Muscle of arm (tissue), 1 donor: ENCODE measurements at regions not wholly inside any gene's neighbourhood (a gene's known extent, or its start where the extent isn't known, plus 50 kb on each side); places are given as distances from the start of the nearest gene placed in this dataset.
"Not testable (repeated sequence)": the region's sequence is repeated elsewhere in the genome, so short reads cannot be mapped to it uniquely, and the experiment has no call there.

Experiments
- DNase-seq: peaks from one replicate; pipeline ENCODE4 v3.0.0-alpha.2; 2013

DNA sequence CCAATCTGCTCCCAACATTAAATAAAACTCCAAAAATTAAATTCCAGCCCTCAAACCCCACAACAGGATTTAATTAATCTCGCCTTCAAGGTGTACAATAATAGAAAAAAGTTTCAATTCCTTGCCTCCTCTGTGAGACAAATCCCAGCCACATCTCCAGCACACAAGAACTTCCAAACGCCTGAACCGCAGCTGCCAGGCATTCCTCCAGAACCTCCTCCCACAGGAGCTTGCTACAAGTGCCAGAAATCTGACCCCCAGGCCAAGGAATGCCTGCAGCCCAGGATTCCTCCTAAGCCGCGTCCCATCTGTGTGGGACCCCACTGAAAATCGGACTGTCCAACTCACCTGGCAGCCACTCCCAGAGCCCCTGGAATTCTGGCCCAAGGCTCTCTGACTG lies 94.5 kb upstream of the RAB4A start:
- DNase-seq = not testable (repeated sequence)

DNA sequence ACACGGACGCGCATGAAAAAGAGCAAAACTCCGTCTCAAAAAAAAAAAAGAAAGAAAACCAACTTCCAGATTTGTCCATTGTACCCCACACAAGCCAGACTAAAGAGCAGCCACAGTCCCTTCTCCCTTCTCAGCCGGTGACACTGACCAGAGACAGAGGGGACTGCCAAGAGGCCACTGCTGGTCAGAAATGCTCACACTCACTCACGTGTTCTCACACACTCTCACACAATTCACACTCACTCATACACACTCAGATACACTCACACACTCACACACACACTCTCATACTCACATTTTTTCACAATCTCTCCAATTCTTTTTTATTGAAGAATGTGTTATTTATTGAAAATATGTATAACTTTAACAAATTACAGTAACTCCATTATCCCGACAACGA lies 90.8 kb upstream of the RAB4A start:
- no peak for DNase-seq

DNA sequence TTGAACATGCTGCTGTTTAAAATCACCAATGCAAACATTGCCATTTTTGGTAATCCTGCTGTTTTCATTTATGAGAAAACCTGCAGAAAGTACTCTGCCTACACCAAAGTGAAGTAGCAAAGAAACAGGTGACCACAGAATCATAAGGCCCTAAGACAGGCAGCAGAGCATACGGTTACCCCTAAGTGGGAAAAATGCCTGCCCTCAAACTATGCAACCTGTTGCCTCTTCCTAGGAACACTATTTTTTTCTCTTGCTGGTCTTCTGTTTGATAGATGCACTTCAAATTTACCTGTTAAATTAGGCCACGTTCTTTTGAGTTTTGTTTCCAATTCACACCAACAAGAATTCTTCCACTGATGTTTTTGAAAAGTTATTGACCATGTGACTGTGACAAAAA lies 89.5 kb upstream of the RAB4A start:
- DNase-seq = no peak

DNA sequence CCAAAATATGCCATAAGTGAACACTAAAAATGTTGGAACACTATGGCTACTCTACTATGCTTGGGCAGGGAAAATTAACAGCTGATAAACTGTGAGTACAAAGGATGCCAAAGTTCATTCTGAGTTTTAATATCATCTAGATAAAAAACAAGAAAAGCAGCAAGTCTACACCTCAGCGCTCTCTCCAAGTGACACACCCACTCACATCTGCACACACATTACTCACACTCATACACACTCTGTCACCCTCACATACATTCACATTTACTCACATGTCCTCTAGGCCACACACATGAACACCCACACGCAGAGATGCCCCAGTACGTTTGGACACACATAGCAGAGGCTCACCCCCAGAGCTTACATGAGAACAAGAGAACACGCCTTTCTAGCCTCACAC lies 87.3 kb upstream of the RAB4A start:
- DNase-seq = no peak

DNA sequence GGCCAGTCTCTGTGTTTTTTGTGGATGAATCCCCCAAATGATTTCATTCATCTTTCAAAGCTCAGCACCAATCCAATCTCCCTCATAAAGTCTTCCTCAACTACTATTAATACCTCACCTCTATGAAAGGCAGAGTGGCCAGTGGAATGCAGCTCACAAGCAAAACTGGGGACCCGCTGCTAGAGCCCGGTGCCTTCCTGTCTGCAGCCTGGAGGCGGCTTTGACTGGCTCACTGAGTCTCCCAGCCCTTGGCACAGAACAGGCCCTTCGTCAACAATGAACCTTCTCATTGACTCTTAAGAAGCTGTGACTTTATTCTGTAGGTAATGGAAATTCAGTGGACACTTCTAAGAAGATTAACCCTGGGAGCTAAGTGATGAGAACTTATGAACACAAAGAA lies 86.8 kb upstream of the RAB4A start:
- no peak for DNase-seq

DNA sequence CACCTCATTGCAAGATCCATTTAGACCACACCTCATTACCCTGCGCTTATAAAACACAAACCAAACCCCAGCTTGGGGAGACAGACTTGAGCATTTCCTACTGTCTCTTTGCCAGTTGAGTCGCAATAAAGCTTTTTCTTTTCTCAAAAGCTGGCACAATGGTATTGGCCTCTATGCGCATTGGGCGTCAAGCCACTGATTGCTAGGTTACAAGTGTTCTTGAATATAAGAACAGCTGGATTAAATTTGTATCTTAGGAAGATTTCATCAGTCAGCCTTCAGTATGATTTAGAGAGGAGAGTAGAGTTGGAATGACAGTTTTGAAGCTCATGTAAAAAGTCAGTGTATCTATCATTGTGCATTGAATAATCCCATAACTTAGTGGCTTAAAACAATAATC lies 84.9 kb upstream of the RAB4A start:
- DNase-seq = no peak

DNA sequence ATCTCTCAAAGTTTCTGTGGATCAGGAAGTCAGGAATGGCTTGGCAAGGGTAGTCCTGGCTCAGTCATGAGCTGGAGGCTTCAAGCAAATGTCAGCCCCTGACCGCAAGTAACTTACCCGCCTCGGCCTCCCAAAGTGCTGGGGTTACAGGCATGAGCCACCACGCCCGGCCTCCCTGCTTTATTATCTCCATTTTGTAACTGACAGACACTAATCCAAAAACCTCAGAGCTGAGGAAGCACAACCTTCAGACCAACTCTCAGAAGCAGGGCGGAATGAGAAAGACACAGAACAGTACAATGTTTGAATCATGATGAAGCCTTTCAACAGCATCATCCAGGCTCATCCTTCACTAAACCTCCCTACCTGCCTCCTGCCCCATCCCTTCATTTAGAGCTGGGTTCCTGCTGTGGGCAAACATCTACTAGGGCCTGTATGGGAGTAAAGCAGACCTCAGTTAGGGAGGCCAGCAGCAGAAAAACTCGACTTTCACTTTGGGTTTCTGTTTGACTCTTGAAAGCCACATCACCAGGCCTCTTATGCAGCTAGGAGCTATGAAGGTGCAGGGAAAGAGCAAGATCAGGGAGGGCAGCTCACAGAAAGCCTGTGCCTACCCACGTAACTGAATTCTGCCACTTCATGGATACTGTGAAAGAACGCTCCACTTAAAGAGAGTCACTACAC lies 84.4 kb upstream of the RAB4A start:
- DNase-seq = no peak

DNA sequence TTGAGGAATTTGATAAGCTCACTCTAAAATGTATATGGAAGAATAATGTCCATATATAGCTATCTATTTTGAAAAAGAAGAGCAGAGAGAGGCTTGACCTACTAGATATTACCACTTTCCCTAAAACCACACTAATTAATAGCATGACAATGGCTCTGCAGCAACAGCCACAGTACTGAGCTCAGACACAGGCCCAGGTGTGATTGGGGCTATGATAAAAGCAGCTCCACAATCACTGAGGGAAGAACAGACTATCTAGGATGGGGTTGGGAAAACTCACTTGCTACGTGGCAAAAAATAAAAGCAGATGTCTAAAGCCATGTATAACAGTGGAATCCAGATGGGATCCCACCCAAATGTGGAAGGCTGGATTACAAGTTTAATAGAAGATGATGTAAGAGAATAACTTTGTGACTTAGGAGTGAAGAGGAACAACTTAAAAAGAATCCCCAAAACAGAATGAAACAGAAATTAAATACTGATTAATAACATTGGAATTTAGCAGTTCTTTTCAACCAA lies 80.8 kb upstream of the RAB4A start:
- DNase-seq = no peak

DNA sequence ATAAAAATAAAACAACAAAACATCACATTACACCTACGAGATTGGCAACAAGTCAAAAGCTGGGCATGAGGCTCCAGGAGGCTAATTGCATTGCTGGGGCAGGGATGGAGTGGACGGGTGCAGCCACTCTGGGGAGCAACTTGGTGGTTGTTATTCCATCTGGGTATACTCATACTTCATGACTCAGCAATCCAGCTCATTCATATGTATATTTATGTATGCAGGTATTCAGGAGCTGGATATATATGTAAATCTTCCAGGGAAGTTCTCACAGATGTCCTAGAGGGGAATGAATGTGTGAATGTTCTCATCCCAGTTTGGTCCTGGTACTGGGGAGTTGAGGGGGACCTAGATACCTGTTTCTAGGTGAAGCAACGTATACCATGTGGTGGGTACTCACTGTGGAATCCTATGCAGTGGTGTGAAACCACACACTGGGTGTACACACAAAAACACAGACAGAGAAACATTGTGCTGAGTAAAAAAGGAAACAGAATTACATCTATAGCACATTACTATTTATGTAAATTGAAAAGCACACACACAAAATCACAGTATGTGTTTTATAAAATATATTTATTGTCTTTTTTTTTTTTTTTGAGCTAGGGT lies 79.7 kb upstream of the RAB4A start:
- no peak for DNase-seq

DNA sequence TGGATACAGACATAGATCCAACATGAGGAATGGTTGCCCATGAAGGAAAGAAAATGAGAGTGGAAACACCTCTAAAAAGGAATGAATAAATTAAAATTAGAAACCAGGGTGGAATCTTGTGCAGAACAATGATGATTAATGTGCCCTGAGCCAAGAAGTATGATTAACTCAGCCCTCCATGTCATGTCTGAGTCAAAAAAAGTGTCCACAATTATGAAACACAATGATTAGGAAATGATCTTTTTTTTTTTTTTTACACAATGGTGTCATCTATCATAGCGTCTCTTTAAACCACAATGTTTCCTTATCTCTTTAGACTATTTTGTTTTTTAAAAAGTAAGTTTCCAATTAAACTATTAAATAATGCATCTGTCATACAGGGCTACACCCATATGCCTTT lies 78.9 kb upstream of the RAB4A start:
- DNase-seq = no peak

DNA sequence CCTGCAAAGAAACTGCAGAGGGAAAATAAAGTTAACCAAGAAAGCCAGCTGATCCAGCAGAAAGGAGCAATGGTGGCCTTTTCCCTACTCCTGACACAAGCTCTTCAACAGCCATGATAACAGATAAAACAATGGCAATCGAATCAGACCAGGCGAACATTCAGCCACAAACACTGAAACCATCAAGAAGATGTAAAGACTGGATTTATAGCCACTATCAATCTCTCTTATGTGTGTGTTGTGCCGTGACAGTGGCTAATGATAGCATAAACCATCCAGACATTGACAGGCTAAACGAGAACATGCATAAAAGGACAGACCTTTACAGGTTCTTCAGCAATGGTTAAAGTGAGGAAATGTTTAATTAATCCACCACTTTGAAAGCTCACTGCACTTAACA lies 78.1 kb upstream of the RAB4A start:
- no peak for DNase-seq

DNA sequence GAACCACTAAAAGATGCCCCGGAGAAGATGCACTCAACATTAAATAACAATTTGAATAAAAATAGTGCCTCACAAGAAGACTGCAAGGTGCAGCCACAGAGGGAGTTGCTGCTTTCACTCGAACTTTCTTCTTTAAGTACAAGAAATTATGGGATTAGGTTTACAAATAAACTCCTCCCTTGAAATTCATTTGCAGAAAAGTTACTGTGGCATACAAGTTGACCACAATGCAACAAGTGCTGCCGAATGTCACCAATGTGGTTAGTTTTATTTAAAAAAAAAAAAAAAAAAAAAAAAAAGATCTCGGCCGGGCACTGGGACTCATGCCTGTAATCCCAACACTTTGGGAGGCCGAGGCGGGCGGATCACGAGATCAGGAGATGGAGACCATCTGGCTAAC lies 76.8 kb upstream of the RAB4A start:
- no peak for DNase-seq

DNA sequence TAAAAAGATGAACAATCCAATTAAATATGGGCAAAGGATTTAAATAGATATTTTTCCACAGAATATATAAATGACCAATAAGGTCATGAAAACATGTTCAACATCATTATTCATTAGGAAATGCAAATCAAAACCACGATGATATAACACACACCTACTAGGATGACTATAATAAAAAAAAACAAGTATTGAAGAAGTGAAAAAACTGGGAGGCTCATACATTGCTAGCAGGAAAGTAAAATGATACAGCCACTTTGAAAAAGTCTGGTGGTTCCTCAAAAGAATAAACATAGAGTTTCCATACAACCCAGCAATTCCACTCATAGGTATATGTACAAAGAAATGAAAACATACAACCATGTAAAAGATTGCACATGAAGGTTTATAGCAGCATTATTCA lies 75.7 kb upstream of the RAB4A start:
- DNase-seq = no peak

DNA sequence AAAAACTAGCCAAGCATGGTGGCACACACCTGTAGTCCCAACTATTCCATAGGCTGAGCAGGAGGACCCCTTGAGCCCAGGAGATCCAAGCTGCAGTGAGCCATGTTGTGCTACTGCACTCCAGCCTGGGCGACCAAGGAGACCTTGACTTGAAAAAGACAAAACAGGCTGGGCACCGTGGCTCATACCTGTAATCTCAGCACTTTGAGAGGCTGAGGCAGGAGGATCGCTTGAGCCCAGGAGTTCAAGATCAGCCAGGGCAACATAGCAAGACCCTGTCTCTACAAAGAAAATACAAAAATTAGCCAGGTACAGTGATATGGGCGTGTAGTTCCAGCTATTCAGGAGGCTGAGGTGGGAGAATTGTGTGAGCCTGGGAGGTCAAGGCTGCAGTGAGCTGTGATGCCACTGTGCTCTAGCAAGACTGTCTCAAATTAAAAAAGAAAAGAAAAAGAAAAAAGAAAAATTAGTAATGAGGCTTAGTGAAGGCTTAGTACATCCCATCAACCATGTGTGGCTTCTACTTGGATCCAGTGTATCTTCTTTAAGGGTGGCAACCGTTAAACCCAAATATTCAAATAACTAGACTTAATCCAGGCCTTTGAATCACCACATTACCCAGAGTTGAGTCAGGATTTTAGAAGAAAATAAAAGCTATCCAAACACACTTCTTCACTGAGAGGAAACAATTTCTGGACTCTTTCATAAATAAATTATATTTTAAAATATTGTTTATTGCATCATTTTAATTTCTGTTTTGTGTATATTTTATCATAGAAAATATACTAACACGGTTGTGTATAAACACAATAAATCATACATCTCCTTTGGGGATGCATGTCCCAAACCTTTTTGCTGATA lies 74.3 kb upstream of the RAB4A start:
- no peak for DNase-seq

DNA sequence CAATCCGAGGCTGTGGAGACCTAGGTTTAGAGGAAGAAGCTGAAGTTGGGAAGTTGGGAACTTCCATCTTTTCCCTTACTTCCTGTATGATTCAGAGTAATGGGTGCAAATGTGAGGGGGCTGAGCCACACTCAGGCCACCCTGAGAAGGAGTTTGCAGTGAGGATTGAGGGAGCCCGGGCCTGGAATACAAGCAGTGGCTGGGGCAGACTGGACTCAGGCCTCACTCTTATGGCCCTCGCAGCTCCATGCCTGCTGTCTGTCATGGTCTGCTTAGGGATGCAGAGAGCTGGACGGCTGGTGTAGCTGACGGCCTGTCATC lies 73.7 kb upstream of the RAB4A start:
- no peak for DNase-seq

DNA sequence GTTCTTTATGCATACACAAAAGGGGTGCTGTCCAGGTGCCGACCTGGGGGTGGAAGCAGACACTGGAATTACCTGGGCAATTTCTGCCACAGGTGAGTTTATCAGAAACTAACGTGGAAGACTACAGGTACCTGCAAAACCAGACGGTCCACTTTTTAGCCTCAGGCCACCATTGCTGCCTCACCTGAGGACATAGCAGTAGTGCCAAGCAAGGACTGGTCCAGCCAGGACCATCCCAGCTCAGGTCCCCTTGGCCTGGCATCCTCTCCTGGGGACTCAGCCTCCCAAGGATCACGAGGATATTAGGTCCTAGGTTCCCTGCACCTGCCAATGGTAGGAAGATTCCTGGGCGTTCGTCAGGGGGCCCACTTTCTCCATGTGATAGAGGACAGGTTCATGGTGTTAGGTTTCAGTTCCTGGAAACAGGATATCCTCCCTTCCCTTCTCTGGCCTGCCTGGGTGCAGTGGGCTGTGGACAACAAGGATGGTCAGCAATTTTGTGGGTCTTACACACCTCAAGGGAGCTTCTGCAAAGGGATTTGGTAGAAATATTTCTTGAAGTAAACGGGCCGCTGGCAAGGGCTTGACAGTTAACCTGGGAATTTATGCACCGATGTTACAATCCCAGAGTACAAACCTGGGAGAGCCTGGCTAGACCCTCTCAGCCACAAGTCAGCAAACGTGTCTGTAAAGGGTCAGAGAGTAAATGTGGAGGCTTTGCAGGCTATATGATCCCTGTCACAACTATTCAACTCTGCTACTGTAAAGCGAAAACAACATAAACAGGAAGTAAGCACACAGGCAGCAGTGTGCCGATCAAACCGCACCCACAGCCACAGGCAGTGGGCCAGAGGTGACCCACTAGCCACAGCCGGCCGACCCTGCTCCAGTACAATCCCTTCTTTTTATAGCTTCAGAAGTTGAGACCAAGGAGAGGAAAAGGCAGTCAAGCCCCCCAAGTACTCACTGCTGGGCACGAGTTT lies 71.4 kb upstream of the RAB4A start:
- no peak for DNase-seq

DNA sequence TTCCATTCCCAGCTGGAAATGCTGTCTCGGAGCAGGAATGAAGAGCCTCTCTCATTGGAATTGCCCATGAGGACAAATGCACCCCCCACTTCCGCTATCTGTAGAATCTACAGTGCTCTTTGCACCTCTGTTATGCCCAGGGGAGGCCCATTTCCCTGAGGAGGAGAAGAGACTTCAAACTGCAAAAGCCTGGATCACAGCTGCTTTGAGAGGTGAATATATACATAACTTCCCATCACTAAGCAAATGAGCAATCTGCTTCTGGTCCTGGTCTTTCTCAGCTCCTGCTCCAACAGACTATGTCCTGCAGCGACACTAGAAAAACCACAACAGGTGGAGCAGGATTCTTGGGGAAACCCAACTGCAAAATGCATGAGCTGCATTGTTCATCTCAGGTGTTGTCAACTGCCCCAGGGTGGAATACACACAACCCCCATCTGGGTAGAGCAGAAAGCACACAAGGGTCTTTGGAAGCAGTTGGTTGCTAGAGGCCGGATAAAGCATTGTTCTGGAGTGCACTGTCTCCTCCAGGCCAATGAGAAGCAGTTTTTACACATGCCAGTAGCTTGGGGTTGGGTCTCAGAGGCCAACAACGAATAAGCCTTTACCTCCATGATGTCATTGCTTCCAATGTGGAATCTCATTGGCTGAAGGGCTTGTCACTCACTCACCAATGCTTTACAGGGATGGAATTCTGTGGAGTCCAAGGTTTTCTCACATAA lies 67.7 kb upstream of the RAB4A start:
- peak; percentile 87 for DNase-seq

DNA sequence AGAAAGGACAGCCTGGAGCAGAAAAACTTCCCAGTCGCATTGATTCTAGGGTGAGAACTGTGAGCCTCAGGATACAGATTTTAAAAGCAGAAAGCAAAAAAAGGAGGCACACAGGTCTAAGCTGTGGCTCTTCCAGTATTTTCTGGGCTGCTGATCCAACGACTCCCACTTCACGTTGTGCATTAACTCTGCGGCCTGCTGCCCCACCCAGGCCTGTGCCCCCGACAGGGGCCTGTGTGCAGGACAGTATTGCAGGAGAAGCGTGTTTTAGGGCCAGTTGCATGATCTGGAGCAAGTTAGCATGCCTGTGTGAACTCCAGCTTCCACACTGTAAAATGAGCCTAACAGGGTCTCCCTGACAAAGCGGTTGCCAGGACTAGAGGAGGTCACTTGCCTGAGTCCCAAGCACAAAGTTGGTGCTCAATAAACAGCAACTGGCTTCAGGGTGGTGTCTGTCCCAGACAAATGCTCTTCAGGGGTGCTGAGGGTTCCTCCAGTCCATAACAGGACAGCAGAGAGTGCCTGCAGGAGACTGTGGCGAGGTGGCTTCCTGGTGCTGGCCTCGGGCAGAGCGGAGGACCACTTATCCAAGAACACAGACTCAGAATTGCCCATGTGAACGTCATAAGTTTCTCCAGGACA lies 66.8 kb upstream of the RAB4A start:
- no peak for DNase-seq

DNA sequence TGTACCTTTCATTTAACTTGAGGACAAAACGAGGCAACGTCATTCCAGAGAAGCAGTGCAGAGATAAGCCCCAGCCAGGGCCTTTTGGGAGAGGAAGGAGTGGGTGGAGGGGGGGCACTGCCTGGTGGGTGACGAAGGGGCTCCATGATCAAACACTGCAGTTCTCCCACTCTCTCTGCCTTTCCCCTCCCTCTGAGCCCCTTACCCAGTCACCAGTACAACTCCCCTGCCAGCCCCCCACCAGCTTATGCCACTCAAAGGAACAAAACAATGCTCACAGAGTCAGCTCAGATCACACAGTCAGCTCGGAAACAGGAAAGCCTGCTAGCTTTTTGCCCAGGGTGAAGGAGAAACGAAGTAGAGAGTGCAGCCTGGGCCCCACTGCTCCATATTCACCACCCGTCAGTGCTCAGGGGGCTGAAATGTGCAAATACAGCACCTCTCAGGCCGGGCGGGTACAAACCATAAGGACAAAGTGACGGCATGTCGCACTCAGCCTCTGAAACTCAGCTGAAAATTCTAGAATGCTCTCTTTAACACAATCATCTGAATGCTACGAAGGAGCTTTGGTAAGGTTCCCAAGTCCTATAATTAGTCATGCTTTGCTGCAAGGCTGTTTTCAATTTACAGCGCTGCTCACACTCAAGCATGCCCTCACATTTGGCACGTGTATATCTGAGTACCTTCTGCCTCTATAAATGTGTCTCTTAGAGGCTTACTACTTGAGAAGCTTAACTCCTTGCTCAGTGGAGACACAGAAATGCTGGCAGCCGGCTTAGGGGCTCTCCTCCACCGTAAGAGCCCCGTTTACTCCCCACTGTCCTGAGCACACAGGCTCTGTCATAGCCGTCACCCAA lies 65.8 kb upstream of the RAB4A start:
- peak; percentile 46 for DNase-seq

DNA sequence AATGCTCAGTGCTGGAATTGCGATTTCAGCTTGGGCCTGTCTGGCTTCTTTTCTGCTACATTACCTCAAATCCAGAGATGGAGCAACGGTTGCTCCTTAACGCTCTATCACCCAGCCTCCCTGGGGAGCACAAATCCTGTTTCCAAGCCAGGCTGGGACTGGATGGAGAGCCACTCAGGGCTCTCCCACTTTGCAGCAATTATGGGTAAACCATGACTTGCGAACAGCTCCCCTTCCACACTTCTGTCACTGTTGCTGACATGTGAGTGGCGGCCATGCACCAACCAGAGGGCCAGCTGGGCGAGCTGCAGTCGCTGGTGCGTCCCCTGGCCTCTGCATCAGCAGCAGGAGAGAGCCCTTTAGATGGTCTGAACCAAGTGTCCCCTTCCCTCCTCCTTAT lies 65.1 kb upstream of the RAB4A start:
- no peak for DNase-seq
